Esophagus (tissue), 2 donors: ENCODE measurements at regions not wholly inside any gene's neighbourhood (a gene's known extent, or its start where the extent isn't known, plus 50 kb on each side); places are given as distances from the start of the nearest gene placed in this dataset.

Source experiments
- H3K27ac ChIP-seq, 2 donors: one replicate each; pipeline ENCODE4 v1.5.1; 2013; ENCODE audit warnings: low read depth in 2 of 2, mild to moderate bottlenecking in 2 of 2, inconsistent platforms in 1 of 2, low read length in 1 of 2, moderate library complexity in 1 of 2
- H3K27me3 ChIP-seq, 2 donors: one replicate each; pipeline ENCODE4 v1.6.1; 2013; ENCODE audit warnings: low read length in 2 of 2, control low read depth in 1 of 2, mild to moderate bottlenecking in 1 of 2; ENCODE audit not compliant: insufficient read depth in 2 of 2, control insufficient read depth in 1 of 2
- H3K36me3 ChIP-seq, 2 donors: one replicate each; pipeline ENCODE4 v1.6.1; 2013; ENCODE audit warnings: low read length in 1 of 2; ENCODE audit not compliant: control insufficient read depth in 2 of 2, insufficient read depth in 2 of 2
- H3K4me1 ChIP-seq, 2 donors: one replicate each; pipeline ENCODE4 v1.6.1; 2013; ENCODE audit warnings: low read length in 1 of 2; ENCODE audit not compliant: control insufficient read depth in 2 of 2, insufficient read depth in 2 of 2
- H3K4me3 ChIP-seq, 2 donors: one replicate each; pipeline ENCODE4 v1.5.1; 2013; ENCODE audit warnings: low read length in 2 of 2, mild to moderate bottlenecking in 2 of 2, low read depth in 1 of 2, moderate library complexity in 1 of 2
- H3K9me3 ChIP-seq, 2 donors: one replicate each; pipeline ENCODE4 v1.6.1; 2013; ENCODE audit warnings: mild to moderate bottlenecking in 2 of 2, low read depth in 1 of 2, low read length in 1 of 2, moderate library complexity in 1 of 2; ENCODE audit not compliant: control insufficient read depth in 2 of 2, insufficient read depth in 1 of 2
- WGBS, 2 donors: extraction: QIAGEN DNeasy Blood & Tissue Kit; methylation state at CpG; one replicate each; pipeline ENCODE4 v1.1.7; 2013; 5-methylcytosine and 5-hydroxymethylcytosine counted together
- donor health status: healthy with polysubstance abuse.
- donor health status: Bipolar disorder and iron deficiency.

GRCh38 chr2:8132879-8133278 lies 549.0 kb upstream of the ID2 start:
- Histone ChIP-seq H3K4me1 (no peaks in the 10 kb centered on the region), H3K36me3 (no peaks in the 10 kb centered on the region)
- 76 to 86% methylated on average over 9 of the region's 9 CpGs for WGBS, 2 donors

GRCh38 chr2:8133363-8133762 lies 548.5 kb upstream of the ID2 start:
- H3K4me3 ChIP-seq: no peak overlapping the region
- H3K27ac ChIP-seq: no peak overlapping the region
- no peaks in the 10 kb centered on the region for H3K9me3 ChIP-seq
- H3K27me3 ChIP-seq: no peaks in the 10 kb centered on the region
- WGBS, 2 donors: 69 to 71% methylated on average over 11 of the region's 11 CpGs
- H3K4me1 ChIP-seq: no peaks in the 10 kb centered on the region
- H3K36me3 ChIP-seq: no peaks in the 10 kb centered on the region

More at GRCh38 chr2:8132879-8133278, 549.0 kb upstream of the ID2 start:
- Histone ChIP-seq H3K9me3 (no peaks in the 10 kb centered on the region), H3K4me3 (no peak overlapping the region), H3K27me3 (no peaks in the 10 kb centered on the region), H3K27ac (no peak overlapping the region)

GRCh38 chr2:8133913-8134472 lies 547.9 kb upstream of the ID2 start:
- Histone ChIP-seq H3K9me3 (no peaks in the 10 kb centered on the region), H3K27me3 (no peaks in the 10 kb centered on the region), H3K36me3 (no peaks in the 10 kb centered on the region), H3K27ac (no peak overlapping the region), H3K4me3 (no peak overlapping the region), H3K4me1 (no peaks in the 10 kb centered on the region)
- 70 to 77% methylated on average over 11 of the region's 11 CpGs for WGBS, 2 donors

GRCh38 chr2:8134473-8134932 lies 547.4 kb upstream of the ID2 start:
- Histone ChIP-seq H3K27ac (no peak overlapping the region), H3K4me3 (no peak overlapping the region), H3K4me1 (no peaks in the 10 kb centered on the region), H3K36me3 (no peaks in the 10 kb centered on the region), H3K27me3 (no peaks in the 10 kb centered on the region), H3K9me3 (no peaks in the 10 kb centered on the region)
- 75 to 84% methylated on average over 11 of the region's 11 CpGs for WGBS, 2 donors

- H3K27me3 ChIP-seq: no peaks in the 10 kb centered on the region
- H3K4me1 ChIP-seq: no peaks in the 10 kb centered on the region
- WGBS, 2 donors: 70 to 77% methylated on average over 13 of the region's 13 CpGs
- no peaks in the 10 kb centered on the region for H3K36me3 ChIP-seq
- H3K4me3 ChIP-seq: no peak overlapping the region
- no peaks in the 10 kb centered on the region for H3K9me3 ChIP-seq
- no peak overlapping the region for H3K27ac ChIP-seq
Measured at GRCh38 chr2:8134985-8135682, 546.7 kb upstream of the ID2 start.

GRCh38 chr2:8137801-8138200 lies 544.1 kb upstream of the ID2 start:
- Histone ChIP-seq H3K36me3 (no peaks in the 10 kb centered on the region), H3K9me3 (no peaks in the 10 kb centered on the region), H3K27ac (no peak overlapping the region), H3K27me3 (no peaks in the 10 kb centered on the region), H3K4me1 (no peaks in the 10 kb centered on the region), H3K4me3 (no peak overlapping the region)
- WGBS, 2 donors: 81 to 86% methylated on average over 7 of the region's 7 CpGs

- no peak overlapping the region for H3K4me3 ChIP-seq
- H3K4me1 ChIP-seq: no peaks in the 10 kb centered on the region
- H3K27ac ChIP-seq: peak overlapping the region; percentile 16 to 18
- 96 to 99% methylated on average over 3 of the region's 3 CpGs for WGBS, 2 donors
- no peaks in the 10 kb centered on the region for H3K9me3 ChIP-seq
- H3K36me3 ChIP-seq: no peaks in the 10 kb centered on the region
- H3K27me3 ChIP-seq: no peaks in the 10 kb centered on the region
Measured at GRCh38 chr2:8138525-8138922, 543.3 kb upstream of the ID2 start.

- Histone ChIP-seq H3K27ac (peak overlapping the region; percentile 16 to 44), H3K27me3 (no peaks in the 10 kb centered on the region), H3K4me1 (no peaks in the 10 kb centered on the region), H3K4me3 (no peak overlapping the region), H3K9me3 (no peaks in the 10 kb centered on the region), H3K36me3 (no peaks in the 10 kb centered on the region)
- 82 to 85% methylated on average over 10 of the region's 10 CpGs for WGBS, 2 donors
Measured at GRCh38 chr2:8138923-8139667, 542.8 kb upstream of the ID2 start.

GRCh38 chr2:8139668-8140200 lies 542.1 kb upstream of the ID2 start:
- no peaks in the 10 kb centered on the region for H3K27me3 ChIP-seq
- H3K36me3 ChIP-seq: no peaks in the 10 kb centered on the region
- H3K9me3 ChIP-seq: no peaks in the 10 kb centered on the region
- no peak overlapping the region for H3K4me3 ChIP-seq
- H3K27ac ChIP-seq: peak overlapping the region; percentile 7 to 44
- WGBS, 2 donors: 84 to 85% methylated on average over 2 of the region's 2 CpGs
- H3K4me1 ChIP-seq: no peaks in the 10 kb centered on the region
